Right lobe of liver (tissue), 4 donors: ENCODE measurements at regions not wholly inside any gene's neighbourhood (a gene's known extent, or its start where the extent isn't known, plus 50 kb on each side); places are given as distances from the start of the nearest gene placed in this dataset.

Experiments
- CTCF ChIP-seq, 4 donors: fragments of 200-600 bp in 3 of 4; fragments of 450-650 bp in 1 of 4; IDR thresholded peaks; one replicate each; pipeline versions ENCODE4 v1.5.1 to v1.8.0; 2016 to 2022; ENCODE audit warnings: antibody characterized with exemption in 4 of 4, mild to moderate bottlenecking in 2 of 4
- POLR2A ChIP-seq: fragments of 450-650 bp; IDR thresholded peaks from one replicate; pipeline ENCODE4 v1.6.1; 2017; ENCODE audit warnings: antibody characterized with exemption, mild to moderate bottlenecking
- donor health status: DM: no; HTN: no; CAD: no.
- donor health status: DM: no; HTN: no; CAD: no.
- donor health status: DM: no; HTN: yes; CAD: no.

GRCh38 chr14:104302794-104303405 is 164.5 kb downstream of the KIF26A start:
- TF ChIP-seq CTCF (IDR thresholded peaks at IDR 0.05) (no peak), POLR2A (no peak)
